A172 (cell line): ENCODE measurements at regions not wholly inside any gene's neighbourhood (a gene's known extent, or its start where the extent isn't known, plus 50 kb on each side); places are given as distances from the start of the nearest gene placed in this dataset.

Experiments
- DNase-seq: peaks from one replicate; pipeline ENCODE4 v3.0.0-alpha.2; 2015; ENCODE audit warnings: low spot score

GRCh38 chr2:204108781-204109295 lies 172.3 kb downstream of the ICOS start:
- DNase-seq: no peak

- DNase-seq: no peak
Observed at GRCh38 chr2:204109681-204110080, 173.1 kb downstream of the ICOS start.

GRCh38 chr2:204110338-204110741 lies 173.8 kb downstream of the ICOS start:
- no peak for DNase-seq

GRCh38 chr2:204110751-204111516 lies 174.4 kb downstream of the ICOS start:
- no peak for DNase-seq

DNA sequence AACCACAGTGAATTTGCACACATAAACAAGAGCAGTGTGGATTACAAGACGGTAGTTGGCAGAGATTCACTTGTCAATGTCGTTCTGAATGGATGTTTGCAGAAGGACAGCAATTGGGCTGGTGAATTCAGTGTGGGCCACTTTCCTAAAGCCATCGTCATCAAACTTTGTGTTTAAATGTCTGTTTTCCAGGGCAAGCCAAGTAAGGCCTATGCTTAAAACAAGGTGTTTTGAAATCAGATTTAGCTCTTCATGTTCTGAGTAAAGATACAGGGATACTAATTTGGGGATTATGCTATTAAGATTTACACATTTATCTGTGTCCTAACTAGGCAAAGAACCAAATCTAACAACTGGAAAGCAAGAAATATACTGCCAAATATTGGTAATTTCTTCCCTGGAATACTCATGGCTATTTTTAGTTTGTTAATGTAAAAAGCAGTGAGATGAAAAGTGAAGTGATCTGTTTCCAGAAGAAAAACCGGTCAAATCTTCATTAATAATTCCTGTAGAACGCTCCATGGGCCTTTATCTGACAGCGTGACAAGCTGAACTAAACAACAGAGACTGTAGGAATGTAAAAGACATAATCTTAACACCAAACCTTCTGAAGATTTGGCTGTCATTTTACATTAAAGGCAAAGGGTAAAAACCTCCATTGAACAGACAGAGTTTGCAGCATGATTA lies 175.7 kb downstream of the ICOS start:
- DNase-seq: no peak

- no peak for DNase-seq
Observed at GRCh38 chr2:204114295-204115136, 178.0 kb downstream of the ICOS start.

DNA sequence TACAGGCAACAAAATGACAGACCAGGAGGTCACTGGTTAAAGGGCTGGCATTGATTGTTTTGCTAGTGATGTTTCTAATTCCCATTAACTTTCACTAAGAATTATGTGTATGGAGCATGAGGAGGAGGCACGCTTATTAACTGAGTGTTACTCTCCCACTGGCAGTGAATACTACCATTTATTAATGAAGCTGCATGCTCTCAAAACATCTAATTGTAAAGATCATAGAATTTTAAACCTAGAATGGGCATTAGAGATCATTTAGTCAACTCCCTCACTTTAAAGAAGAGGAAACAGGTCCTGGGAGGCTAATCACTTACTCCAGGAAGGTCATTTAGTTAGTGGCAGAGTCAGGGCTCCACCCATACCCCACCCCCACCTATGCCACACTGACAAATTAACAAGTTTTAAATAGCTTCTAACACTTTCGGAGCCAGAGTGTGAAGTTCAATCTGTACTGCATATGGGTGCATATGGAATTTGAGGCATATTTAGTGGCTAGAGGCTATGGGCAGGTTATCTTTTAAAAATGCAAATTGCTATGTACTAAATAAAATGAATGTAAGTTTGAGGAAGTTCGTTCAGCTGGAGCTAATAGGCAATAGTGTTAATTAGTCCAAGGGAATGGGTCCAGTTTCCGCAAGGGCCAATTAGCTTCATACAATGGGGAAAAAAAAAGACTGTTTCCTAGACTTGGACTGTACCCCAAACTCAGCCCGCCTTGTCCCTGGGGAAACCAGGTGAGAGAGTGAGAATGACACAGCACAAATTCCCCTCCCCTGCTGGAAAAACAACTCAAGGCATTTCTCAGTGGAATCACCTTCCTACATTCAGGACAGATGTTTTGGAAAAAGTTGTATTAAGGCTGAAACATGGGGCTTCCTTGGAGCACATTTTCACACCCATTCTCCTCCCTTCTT lies 178.8 kb downstream of the ICOS start:
- no peak for DNase-seq

DNA sequence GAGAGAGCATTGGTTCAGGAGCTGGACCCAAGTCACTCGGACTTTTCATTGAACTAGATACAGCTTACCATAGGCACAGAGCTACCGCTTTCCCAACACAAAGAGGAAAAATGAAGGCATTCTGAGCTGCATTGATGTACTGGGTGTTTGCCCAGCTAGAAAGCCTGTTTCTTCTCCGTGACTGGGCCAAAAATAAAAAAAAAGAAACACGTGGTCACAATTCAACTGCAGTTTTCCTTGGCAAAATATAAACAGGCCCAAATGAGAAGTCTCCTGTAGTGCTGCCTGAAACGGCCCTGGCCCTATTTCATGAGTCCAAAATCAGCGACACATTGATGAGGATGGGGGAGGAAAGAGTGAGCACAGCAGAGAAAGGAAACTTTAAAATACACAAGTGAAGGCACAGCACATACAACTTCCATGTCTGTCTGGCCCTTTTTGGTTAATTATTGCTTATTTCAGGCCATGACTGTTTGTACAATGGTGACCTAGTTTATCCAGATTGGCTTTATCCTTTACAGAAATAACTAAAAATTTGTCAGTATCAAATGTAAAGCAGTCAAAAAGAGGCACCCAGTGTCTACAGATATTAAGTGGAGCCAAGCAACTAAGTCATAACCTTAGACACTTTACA lies 179.7 kb downstream of the ICOS start:
- no peak for DNase-seq

GRCh38 chr2:204122425-204122824 lies 185.9 kb downstream of the ICOS start:
- no peak for DNase-seq

DNA sequence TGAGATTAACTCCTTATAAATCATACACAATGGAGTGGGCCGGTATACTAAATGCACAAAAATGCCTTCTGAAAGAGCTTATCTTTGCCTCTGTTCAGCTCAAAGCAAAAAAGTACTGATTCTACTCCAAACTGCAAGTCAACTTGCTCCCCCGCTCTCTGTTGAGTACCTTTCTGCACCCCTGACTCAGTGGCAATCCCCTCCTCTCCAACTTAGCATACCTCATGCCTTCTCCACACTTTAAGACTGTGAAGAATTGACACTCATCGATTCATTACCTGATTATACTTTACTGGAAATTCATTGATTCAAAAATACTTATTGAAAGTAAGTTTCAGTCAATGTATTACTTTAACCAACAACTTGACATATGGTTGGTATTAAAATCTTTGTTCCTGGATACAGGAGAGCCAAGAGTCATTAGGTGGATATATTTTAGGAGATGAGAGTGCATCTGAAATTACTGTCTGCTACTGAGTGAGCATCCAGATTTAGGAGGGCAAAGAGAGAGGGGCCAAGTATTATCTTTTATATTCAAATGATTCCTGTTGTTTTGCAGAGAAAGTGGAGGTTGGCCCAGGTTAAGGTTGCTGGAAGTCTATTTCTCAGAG lies 187.7 kb downstream of the ICOS start:
- no peak for DNase-seq

DNA sequence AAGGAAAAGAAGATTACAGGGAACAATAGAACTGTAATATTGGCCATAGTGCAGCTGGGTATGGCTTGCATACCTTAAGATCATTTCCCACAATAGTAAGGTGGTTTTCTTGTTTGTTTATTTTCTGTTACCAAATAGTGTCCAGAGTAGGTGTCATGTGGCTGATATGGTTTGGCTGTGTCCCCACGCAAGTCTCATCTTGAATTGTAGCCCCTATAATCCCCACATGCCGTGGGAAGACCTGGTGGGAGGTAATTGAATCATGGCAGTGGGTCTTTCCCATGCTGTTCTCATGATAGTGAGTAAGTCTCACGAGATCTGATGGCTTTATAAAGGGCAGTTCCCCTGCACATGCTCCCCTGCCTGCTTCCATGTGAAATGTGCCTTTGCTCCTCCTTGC lies 190.1 kb downstream of the ICOS start:
- DNase-seq: no peak

- no peak for DNase-seq
Observed at GRCh38 chr2:204127238-204127637, 190.7 kb downstream of the ICOS start.

- DNase-seq: no peak
Observed at GRCh38 chr2:204129591-204130294, 193.2 kb downstream of the ICOS start.

GRCh38 chr2:204131621-204132020 lies 195.1 kb downstream of the ICOS start:
- no peak for DNase-seq

- no peak for DNase-seq
Observed at GRCh38 chr2:204133476-204133875, 196.9 kb downstream of the ICOS start.

- DNase-seq: no peak
Observed at GRCh38 chr2:204134421-204134820, 197.9 kb downstream of the ICOS start.

- no peak for DNase-seq
Observed at GRCh38 chr2:204135752-204136151, 199.2 kb downstream of the ICOS start.

DNA sequence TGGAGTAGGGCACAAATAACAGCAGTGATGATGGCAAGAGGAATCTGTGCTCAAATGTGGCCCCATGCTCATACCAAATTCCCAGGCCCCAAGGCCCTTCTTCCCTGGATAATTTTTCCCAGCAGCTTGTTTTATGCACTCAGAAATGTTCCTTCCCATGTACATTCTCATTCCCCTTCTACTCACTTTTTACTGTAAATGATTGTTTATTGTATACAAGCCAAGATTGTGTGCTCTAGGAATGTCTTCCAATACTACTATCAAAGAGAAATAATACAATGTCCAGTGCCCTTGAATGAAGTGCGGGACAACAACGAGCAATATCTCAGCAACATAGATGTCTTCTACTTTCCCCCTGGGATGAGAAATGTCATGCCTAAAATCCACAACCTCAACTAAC lies 201.6 kb downstream of the ICOS start:
- DNase-seq: no peak

- no peak for DNase-seq
Observed at GRCh38 chr2:204140246-204140645, 203.7 kb downstream of the ICOS start.
